ENCODE measurements at regions not wholly inside any gene's neighbourhood (a gene's known extent, or its start where the extent isn't known, plus 50 kb on each side); places are given as distances from the start of the nearest gene placed in this dataset.
A peak's percentile ranks its signal among the peaks of the same experiment; 100 is the strongest.

- Histone ChIP-seq H2AFZ (ENCODE audit: low read depth, low read length) (no peak overlapping the region), H3K36me3 (ENCODE audit: insufficient read depth, low read length) (no peaks in the 10 kb centered on the region), H3K27me3 (ENCODE audit: insufficient read depth, low read depth, low read length) (no peaks in the 10 kb centered on the region), H4K20me1 (ENCODE audit: insufficient read depth) (no peaks in the 10 kb centered on the region), H3K4me2 (ENCODE audit: low read length) (no peak overlapping the region), H3K9ac (ENCODE audit: low read length) (no peak overlapping the region), H3K27ac (ENCODE audit: low read length) (no peak overlapping the region), H3K4me3 (ENCODE audit: low read length) (no peak overlapping the region), H3K9me3 (ENCODE audit: low read length) (no peaks in the 10 kb centered on the region), H3K9me2 (ENCODE audit: insufficient read depth, low read length) (no peaks in the 10 kb centered on the region), H3F3A (ENCODE audit: insufficient read depth, low read length, poor library complexity, severe bottlenecking) (no peaks in the 10 kb centered on the region), H3K79me2 (replicated peaks; ENCODE audit: insufficient read depth, low read length) (no peaks in the 10 kb centered on the region)
- TF ChIP-seq REST (IDR thresholded peaks at IDR 0.05; ENCODE audit: borderline replicate concordance): no peak
- no peak for TF ChIP-seq SMC3 (conservative IDR thresholded peaks at IDR 0.05; ENCODE audit: poor library complexity)
- no peak for TF ChIP-seq CTCF (IDR thresholded peaks at IDR 0.05; ENCODE audit: poor library complexity, severe bottlenecking)
- TF ChIP-seq POLR2AphosphoS5 (IDR thresholded peaks at IDR 0.05): no peak
- TF ChIP-seq MXI1 (conservative IDR thresholded peaks at IDR 0.05; ENCODE audit: poor library complexity, severe bottlenecking): no peak
- TF ChIP-seq TAF1 (IDR thresholded peaks at IDR 0.05; ENCODE audit: low read depth): no peak
- TF ChIP-seq EP300 (conservative IDR thresholded peaks at IDR 0.05; ENCODE audit: poor library complexity, severe bottlenecking): no peak
- TF ChIP-seq RAD21 (conservative IDR thresholded peaks at IDR 0.05): no peak
- no peak for TF ChIP-seq EZH2 (IDR thresholded peaks at IDR 0.05; ENCODE audit: borderline replicate concordance, insufficient read depth, low read length, poor library complexity, severe bottlenecking)
Measured at GRCh38 chr3:148147903-148148302, 549.8 kb upstream of the AGTR1 start.

- no peaks in the 10 kb centered on the region for H3K9me2 ChIP-seq (ENCODE audit: insufficient read depth, low read length)
- H4K20me1 ChIP-seq (ENCODE audit: insufficient read depth): no peaks in the 10 kb centered on the region
- TF ChIP-seq MXI1 (conservative IDR thresholded peaks at IDR 0.05; ENCODE audit: poor library complexity, severe bottlenecking) (no peak), POLR2AphosphoS5 (IDR thresholded peaks at IDR 0.05) (no peak), EP300 (conservative IDR thresholded peaks at IDR 0.05; ENCODE audit: poor library complexity, severe bottlenecking) (peak; percentile 9)
- no peaks in the 10 kb centered on the region for H3K9me3 ChIP-seq (ENCODE audit: low read length)
- no peaks in the 10 kb centered on the region for H3K79me2 ChIP-seq (replicated peaks; ENCODE audit: insufficient read depth, low read length)
- H3K9ac ChIP-seq (ENCODE audit: low read length): no peak overlapping the region
- no peak overlapping the region for H2AFZ ChIP-seq (ENCODE audit: low read depth, low read length)
- no peaks in the 10 kb centered on the region for H3F3A ChIP-seq (ENCODE audit: insufficient read depth, low read length, poor library complexity, severe bottlenecking)
- H3K27me3 ChIP-seq (ENCODE audit: insufficient read depth, low read depth, low read length): no peaks in the 10 kb centered on the region
- H3K36me3 ChIP-seq (ENCODE audit: insufficient read depth, low read length): no peaks in the 10 kb centered on the region
- no peak overlapping the region for H3K4me3 ChIP-seq (ENCODE audit: low read length)
- H3K27ac ChIP-seq (ENCODE audit: low read length): no peak overlapping the region
- H3K4me2 ChIP-seq (ENCODE audit: low read length): no peak overlapping the region
Measured at GRCh38 chr3:148149556-148149955, 548.1 kb upstream of the AGTR1 start.

- H3K9me3 ChIP-seq (ENCODE audit: low read length): no peaks in the 10 kb centered on the region
- H3K36me3 ChIP-seq (ENCODE audit: insufficient read depth, low read length): no peaks in the 10 kb centered on the region
- no peak overlapping the region for H3K4me2 ChIP-seq (ENCODE audit: low read length)
- H3K79me2 ChIP-seq (replicated peaks; ENCODE audit: insufficient read depth, low read length): no peaks in the 10 kb centered on the region
- H3K4me3 ChIP-seq (ENCODE audit: low read length): no peak overlapping the region
- H3K9me2 ChIP-seq (ENCODE audit: insufficient read depth, low read length): no peaks in the 10 kb centered on the region
- H3K9ac ChIP-seq (ENCODE audit: low read length): no peak overlapping the region
- no peak overlapping the region for H2AFZ ChIP-seq (ENCODE audit: low read depth, low read length)
- no peak overlapping the region for H3K27ac ChIP-seq (ENCODE audit: low read length)
- TF ChIP-seq POLR2AphosphoS5 (IDR thresholded peaks at IDR 0.05): no peak
- no peak for TF ChIP-seq EZH2 (IDR thresholded peaks at IDR 0.05; ENCODE audit: borderline replicate concordance, insufficient read depth, low read length, poor library complexity, severe bottlenecking)
- no peak for TF ChIP-seq MXI1 (conservative IDR thresholded peaks at IDR 0.05; ENCODE audit: poor library complexity, severe bottlenecking)
- no peak for TF ChIP-seq CTCF (IDR thresholded peaks at IDR 0.05; ENCODE audit: poor library complexity, severe bottlenecking)
- TF ChIP-seq EP300 (conservative IDR thresholded peaks at IDR 0.05; ENCODE audit: poor library complexity, severe bottlenecking): no peak
- no peak for TF ChIP-seq REST (IDR thresholded peaks at IDR 0.05; ENCODE audit: borderline replicate concordance)
- no peaks in the 10 kb centered on the region for H3F3A ChIP-seq (ENCODE audit: insufficient read depth, low read length, poor library complexity, severe bottlenecking)
- no peaks in the 10 kb centered on the region for H3K27me3 ChIP-seq (ENCODE audit: insufficient read depth, low read depth, low read length)
- no peaks in the 10 kb centered on the region for H4K20me1 ChIP-seq (ENCODE audit: insufficient read depth)
Measured at GRCh38 chr3:148150141-148150540, 547.6 kb upstream of the AGTR1 start.
